ENCODE measurements at regions not wholly inside any gene's neighbourhood (a gene's known extent, or its start where the extent isn't known, plus 50 kb on each side); places are given as distances from the start of the nearest gene placed in this dataset.

GRCh38 chr14:44414646-44415045 is 92.4 kb downstream of the FSCB start:
- Histone ChIP-seq H3K4me1 (ENCODE audit: insufficient read depth, low read length, poor library complexity, severe bottlenecking) (peaks cover 7% of the 10 kb centered on the region), H3K27ac (ENCODE audit: low read depth, low read length, poor library complexity, severe bottlenecking) (no peak overlapping the region), H3K27me3 (replicated peaks; ENCODE audit: insufficient read depth, low read depth, low read length, poor library complexity) (no peaks in the 10 kb centered on the region), H3K4me3 (ENCODE audit: low read depth, low read length, poor library complexity, severe bottlenecking) (no peak overlapping the region), H3K9me3 (ENCODE audit: low read depth, low read length, poor library complexity, severe bottlenecking) (no peaks in the 10 kb centered on the region), H3K36me3 (ENCODE audit: insufficient read depth, low read length, poor library complexity, severe bottlenecking) (no peaks in the 10 kb centered on the region)
- ChIA-PET CTCF (no interaction called here), POLR2A (ENCODE audit: low non-redundant PET) (no interaction called here)
- no peak for DNase-seq (ENCODE audit: low spot score)
- no TSS peak for BruUV-seq (replicated peaks)
- intact Hi-C loops (cut with micrococcal nuclease; ENCODE audit: unreplicated experiment): no loop called here
- TF ChIP-seq, protein P1, sequence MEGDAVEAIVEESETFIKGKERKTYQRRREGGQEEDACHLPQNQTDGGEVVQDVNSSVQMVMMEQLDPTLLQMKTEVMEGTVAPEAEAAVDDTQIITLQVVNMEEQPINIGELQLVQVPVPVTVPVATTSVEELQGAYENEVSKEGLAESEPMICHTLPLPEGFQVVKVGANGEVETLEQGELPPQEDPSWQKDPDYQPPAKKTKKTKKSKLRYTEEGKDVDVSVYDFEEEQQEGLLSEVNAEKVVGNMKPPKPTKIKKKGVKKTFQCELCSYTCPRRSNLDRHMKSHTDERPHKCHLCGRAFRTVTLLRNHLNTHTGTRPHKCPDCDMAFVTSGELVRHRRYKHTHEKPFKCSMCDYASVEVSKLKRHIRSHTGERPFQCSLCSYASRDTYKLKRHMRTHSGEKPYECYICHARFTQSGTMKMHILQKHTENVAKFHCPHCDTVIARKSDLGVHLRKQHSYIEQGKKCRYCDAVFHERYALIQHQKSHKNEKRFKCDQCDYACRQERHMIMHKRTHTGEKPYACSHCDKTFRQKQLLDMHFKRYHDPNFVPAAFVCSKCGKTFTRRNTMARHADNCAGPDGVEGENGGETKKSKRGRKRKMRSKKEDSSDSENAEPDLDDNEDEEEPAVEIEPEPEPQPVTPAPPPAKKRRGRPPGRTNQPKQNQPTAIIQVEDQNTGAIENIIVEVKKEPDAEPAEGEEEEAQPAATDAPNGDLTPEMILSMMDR (conservative IDR thresholded peaks at IDR 0.05; ENCODE audit: low read depth, low read length): no peak
- no peak for TF ChIP-seq EZH2 (IDR thresholded peaks at IDR 0.05; ENCODE audit: borderline replicate concordance, low read depth, low read length, poor library complexity, severe bottlenecking)

GRCh38 chr14:44412858-44413569 is 94.1 kb downstream of the FSCB start:
- no TSS peak for BruUV-seq (replicated peaks)
- peaks cover 7% of the 10 kb centered on the region for H3K4me1 ChIP-seq (ENCODE audit: insufficient read depth, low read length, poor library complexity, severe bottlenecking)
- no peaks in the 10 kb centered on the region for H3K36me3 ChIP-seq (ENCODE audit: insufficient read depth, low read length, poor library complexity, severe bottlenecking)
- no peaks in the 10 kb centered on the region for H3K27me3 ChIP-seq (replicated peaks; ENCODE audit: insufficient read depth, low read depth, low read length, poor library complexity)
- intact Hi-C loops (cut with micrococcal nuclease; ENCODE audit: unreplicated experiment): no loop called here
- no peak overlapping the region for H3K27ac ChIP-seq (ENCODE audit: low read depth, low read length, poor library complexity, severe bottlenecking)
- TF ChIP-seq EZH2 (IDR thresholded peaks at IDR 0.05; ENCODE audit: borderline replicate concordance, low read depth, low read length, poor library complexity, severe bottlenecking): no peak
- TF ChIP-seq, protein P1 (conservative IDR thresholded peaks at IDR 0.05; ENCODE audit: low read depth, low read length): no peak
- H3K9me3 ChIP-seq (ENCODE audit: low read depth, low read length, poor library complexity, severe bottlenecking): no peaks in the 10 kb centered on the region
- POLR2A ChIA-PET (ENCODE audit: low non-redundant PET): no interaction called here
- CTCF ChIA-PET: no interaction called here
- DNase-seq (ENCODE audit: low spot score): no peak
- no peak overlapping the region for H3K4me3 ChIP-seq (ENCODE audit: low read depth, low read length, poor library complexity, severe bottlenecking)

DNA sequence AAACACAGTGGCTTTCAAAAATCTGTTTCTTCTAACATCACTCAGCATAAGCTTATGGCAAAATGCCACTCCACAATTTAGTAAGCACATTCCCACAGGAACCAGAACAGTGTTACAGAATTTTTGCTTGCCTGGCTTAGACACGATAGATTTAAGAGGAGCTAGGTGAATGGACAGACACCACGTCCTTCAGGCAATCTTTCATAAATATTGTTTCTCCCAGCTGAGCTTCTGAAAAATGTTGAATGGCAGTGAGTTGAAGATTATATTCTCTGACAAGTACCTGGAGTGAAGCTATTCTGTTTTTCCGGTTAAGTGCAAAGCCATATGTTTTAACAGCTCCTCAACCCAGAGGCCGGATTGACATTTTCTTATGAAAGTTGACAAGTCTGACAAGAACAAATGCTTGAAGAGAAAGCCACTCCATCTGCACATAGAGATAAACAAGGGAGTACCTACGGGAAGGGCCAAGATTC is 102.0 kb downstream of the FSCB start:
- intact Hi-C loops (cut with micrococcal nuclease; ENCODE audit: unreplicated experiment): no loop called here
- Histone ChIP-seq H3K4me1 (ENCODE audit: insufficient read depth, low read length, poor library complexity, severe bottlenecking) (peaks cover 19% of the 10 kb centered on the region), H3K9me3 (ENCODE audit: low read depth, low read length, poor library complexity, severe bottlenecking) (no peaks in the 10 kb centered on the region), H3K36me3 (ENCODE audit: insufficient read depth, low read length, poor library complexity, severe bottlenecking) (no peaks in the 10 kb centered on the region), H3K27ac (ENCODE audit: low read depth, low read length, poor library complexity, severe bottlenecking) (no peak overlapping the region), H3K27me3 (replicated peaks; ENCODE audit: insufficient read depth, low read depth, low read length, poor library complexity) (no peaks in the 10 kb centered on the region), H3K4me3 (ENCODE audit: low read depth, low read length, poor library complexity, severe bottlenecking) (no peak overlapping the region)
- TF ChIP-seq, protein P1 (conservative IDR thresholded peaks at IDR 0.05; ENCODE audit: low read depth, low read length): no peak
- no peak for TF ChIP-seq EZH2 (IDR thresholded peaks at IDR 0.05; ENCODE audit: borderline replicate concordance, low read depth, low read length, poor library complexity, severe bottlenecking)
- BruUV-seq (replicated peaks): no TSS peak
- ChIA-PET CTCF (no interaction called here), POLR2A (ENCODE audit: low non-redundant PET) (no interaction called here)
- no peak for DNase-seq (ENCODE audit: low spot score)
